Activated CD8-positive, alpha-beta memory T cell treated with anti-CD3 and anti-CD28 coated beads, Interleukin-2, amount 50 U/mL, for 48 hours (primary cell): ENCODE measurements at regions not wholly inside any gene's neighbourhood (a gene's known extent, or its start where the extent isn't known, plus 50 kb on each side); places are given as distances from the start of the nearest gene placed in this dataset.

Source experiments
- DNase-seq: peaks from one replicate; pipeline ENCODE4 v3.0.0-alpha.2; 2020

- no peak for DNase-seq
Observed at GRCh38 chr16:79366635-79367034, 233.9 kb downstream of the MAF start.

- no peak for DNase-seq
Observed at GRCh38 chr16:79365702-79366101, 234.8 kb downstream of the MAF start.

DNA sequence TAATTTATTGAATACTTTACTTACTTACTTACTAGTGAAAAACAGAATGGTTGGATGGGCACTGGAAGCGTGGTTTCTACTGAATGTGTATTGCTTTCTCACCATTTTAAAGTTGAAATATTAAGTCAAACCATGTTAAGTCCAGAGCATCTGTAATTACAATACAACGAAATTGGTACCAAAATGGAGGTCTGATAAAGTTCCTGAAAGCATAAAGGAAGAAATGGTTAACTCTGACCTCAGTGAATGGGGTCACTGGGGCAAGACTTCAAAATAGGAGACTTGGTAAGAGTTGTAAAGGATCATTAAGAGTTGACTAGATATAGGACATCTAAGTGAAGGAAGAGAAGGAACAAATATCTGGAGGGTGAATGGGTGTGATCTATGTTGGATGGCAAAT lies 237.1 kb downstream of the MAF start:
- no peak for DNase-seq

GRCh38 chr16:79363035-79363434 lies 237.5 kb downstream of the MAF start:
- no peak for DNase-seq

GRCh38 chr16:79362300-79362970 lies 238.1 kb downstream of the MAF start:
- no peak for DNase-seq

GRCh38 chr16:79361132-79361751 lies 239.3 kb downstream of the MAF start:
- DNase-seq, result no peak

DNA sequence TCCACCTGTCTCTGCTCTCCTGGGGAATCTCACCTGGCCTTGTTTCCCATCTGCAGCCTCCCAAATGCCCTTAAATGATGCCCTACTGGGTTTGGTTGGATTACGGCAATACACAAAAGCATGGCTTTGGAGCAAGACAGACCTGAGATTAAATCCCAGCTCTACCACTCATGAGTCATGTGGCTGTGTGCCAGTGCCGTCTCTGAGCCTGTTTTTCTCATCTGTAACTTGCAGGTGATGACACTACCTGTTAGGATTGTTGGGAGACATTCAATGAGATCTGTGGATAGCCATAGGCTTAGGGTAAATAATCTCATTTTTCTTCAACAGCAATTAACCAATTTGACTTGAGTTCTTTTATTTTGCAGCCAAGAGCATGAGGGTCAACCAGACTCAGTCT lies 240.3 kb downstream of the MAF start:
- no peak for DNase-seq

- DNase-seq, result no peak
Observed at GRCh38 chr16:79359082-79359481, 241.5 kb downstream of the MAF start.

- DNase-seq, result no peak
Observed at GRCh38 chr16:79358188-79358587, 242.3 kb downstream of the MAF start.

DNA sequence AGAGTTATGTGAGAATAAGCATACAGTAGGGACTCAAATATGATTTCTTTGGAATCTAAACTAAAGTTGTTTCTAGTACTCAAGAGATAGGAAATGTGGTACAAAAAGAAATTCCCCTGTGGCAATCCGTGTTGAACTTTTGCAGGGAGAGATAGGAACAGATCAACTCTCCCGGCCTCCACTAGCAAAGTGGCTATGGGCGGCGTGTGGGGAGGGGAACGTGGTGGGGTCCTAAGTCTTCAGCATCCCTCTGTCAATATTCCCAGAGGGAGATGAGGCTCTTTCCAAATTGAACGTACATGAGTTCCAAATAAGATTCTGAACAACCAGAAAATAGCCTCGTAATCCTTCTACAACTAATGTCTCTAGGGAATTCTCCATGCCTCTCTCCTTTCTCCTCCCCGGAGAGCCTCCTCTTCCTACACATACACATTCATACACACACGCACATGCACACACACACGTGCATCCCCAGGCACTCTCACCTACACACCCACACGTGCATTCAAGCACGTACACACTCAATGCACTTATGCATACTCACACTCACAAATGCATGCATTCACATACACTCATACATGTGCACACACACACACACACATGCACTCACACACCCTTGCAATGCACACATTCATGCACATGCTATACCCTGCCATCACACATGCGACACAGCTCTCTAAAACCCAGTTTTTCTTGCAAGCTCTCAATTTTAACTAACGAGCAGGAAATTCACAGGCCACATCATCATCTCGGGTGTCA lies 244.8 kb downstream of the MAF start:
- no peak for DNase-seq

- no peak for DNase-seq
Observed at GRCh38 chr16:79351927-79352326, 248.6 kb downstream of the MAF start.

DNA sequence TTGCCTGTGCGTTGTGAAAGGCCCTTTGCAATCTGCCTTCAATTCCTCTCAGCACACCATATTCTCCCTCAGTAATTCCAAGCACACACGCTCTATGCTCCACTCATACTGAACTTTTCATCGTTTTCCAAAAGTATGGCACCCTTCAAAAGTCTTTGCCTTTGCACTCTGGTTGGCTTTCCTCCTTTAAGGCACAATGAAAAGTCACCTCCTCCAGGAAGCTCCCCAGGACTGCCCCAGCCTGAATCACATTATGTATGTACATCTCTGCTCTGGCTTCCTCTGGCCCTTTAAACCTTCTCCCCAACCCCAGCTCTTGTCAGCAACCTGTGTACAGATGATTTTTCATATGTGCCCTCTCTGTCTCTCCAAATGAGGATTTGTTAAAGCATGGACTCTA lies 250.7 kb downstream of the MAF start:
- DNase-seq, result no peak

DNA sequence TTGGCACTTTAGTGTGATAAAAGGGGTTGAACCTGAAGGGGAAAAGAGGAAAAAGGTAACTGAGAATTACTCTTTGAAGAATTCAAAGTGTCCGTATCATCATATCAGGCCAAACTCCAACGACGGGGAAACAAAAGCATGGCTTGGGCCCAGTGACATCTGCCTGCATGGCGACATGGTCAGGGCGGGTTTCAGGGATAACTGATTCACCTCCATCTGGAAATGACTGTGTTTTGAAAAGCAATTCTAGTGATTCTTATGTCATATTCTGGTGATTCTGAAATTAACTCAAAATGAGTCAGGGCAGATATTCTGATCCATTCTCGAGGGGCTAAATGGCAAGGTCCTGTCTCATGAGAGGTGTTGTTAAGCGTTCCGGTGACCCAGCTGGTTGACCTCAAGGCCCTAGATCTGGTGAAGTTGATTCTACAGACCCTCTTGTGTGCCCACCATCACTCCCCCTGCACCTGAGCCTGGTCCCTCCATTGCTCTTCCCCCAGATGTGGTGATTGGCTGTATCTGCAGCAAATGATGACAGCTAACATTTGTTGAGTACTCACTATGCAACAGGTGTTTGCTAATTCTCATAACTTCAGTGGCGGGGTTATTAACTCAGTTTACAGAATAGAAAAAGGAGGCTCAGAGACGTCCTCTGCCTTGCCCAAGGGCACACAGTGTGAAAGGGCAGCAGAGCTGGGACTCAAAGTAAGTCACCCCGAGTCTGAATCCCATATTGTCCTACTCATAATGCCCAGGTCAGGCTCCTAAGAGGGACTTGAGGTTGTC lies 251.8 kb downstream of the MAF start:
- DNase-seq, result no peak

GRCh38 chr16:79347277-79347676 lies 253.3 kb downstream of the MAF start:
- DNase-seq, result no peak

GRCh38 chr16:79339863-79340262 lies 260.7 kb downstream of the MAF start:
- no peak for DNase-seq

DNA sequence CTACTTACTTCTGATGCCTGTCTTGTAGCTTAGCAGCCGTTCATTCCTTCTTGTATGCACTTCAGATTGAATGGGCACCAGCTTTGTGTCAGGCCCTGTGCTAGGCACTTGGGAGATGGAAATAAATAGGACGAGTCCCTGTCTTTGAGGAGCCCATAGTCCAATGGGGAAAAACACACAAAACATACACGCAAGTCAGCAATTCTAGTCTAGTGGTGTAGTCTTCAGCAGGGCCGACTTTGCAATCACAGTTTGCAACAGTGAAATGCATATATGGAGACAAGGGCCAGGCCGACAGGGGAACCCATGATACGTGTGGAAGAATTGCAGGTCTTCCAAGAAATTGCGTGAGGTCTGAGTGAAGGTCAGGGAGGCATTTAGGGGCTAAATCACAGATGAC lies 262.6 kb downstream of the MAF start:
- DNase-seq, result no peak

- no peak for DNase-seq
Observed at GRCh38 chr16:79336437-79337229, 263.9 kb downstream of the MAF start.

GRCh38 chr16:79334127-79334526 lies 266.4 kb downstream of the MAF start:
- DNase-seq, result peak; percentile 84

- DNase-seq, result no peak
Observed at GRCh38 chr16:79331066-79331465, 269.5 kb downstream of the MAF start.

DNA sequence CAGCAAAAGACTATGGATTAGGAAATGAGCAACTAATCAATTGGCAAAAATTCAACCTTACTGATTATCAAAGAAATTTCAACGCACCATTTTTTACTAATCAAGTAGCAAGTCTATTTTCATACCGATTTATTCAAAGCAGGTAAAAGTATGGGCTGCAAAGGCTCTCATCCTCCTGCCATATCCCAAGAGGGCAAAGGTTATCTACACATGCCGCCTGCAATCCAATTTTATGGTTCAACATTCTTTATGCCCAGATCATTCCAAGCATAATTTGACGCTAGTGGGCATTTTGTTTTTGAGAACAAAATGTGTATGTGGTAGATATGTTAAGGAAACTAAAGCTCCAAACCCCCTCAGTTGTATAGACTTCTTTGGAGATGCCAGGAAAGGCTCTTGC lies 270.6 kb downstream of the MAF start:
- no peak for DNase-seq

DNA sequence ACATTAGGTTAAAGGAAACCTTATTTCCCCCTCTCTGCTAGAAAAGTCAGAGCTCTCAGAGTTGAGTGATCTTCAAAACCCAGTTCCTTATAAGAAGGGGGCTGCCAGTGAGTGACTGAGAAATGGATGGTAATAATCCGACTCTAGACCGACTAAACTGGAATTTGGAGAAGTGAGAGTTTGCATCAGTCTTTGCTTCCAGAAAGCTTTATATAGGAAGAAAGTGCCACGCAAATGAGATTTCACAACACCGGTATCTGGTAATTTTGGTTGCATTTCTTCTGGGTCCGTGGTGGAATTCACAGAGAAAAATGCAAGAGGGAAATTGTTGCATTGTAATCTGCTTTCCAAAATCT lies 271.4 kb downstream of the MAF start:
- DNase-seq, result no peak

- DNase-seq, result no peak
Observed at GRCh38 chr16:79328402-79329165, 272.0 kb downstream of the MAF start.
